Sigmoid colon (tissue), 3 donors: ENCODE measurements at regions not wholly inside any gene's neighbourhood (a gene's known extent, or its start where the extent isn't known, plus 50 kb on each side); places are given as distances from the start of the nearest gene placed in this dataset.

ENCODE experiments used
- CTCF ChIP-seq, 4 experiments: fragments of 450-650 bp in 3 of 4; fragments of 200-600 bp in 1 of 4; IDR thresholded peaks; one replicate each; pipeline ENCODE4 v1.5.1; 2016 to 2019; ENCODE audit warnings: antibody characterized with exemption in 4 of 4, mild to moderate bottlenecking in 3 of 4, moderate library complexity in 2 of 4
- POLR2A ChIP-seq, 2 donors: fragments of 450-650 bp; IDR thresholded peaks; one replicate each; pipeline ENCODE4 v1.6.1; 2016; ENCODE audit warnings: antibody characterized with exemption in 2 of 2, mild to moderate bottlenecking in 2 of 2, moderate library complexity in 2 of 2

GRCh38 chr2:62291517-62292137 is 95.7 kb downstream of the B3GNT2 start:
- no peak for TF ChIP-seq CTCF (IDR thresholded peaks at IDR 0.05)
- TF ChIP-seq POLR2A (IDR thresholded peaks at IDR 0.05), result no peak
